LNCAP (cell line): ENCODE measurements at regions not wholly inside any gene's neighbourhood (a gene's known extent, or its start where the extent isn't known, plus 50 kb on each side); places are given as distances from the start of the nearest gene placed in this dataset.

Source experiments
- CTCF ChIP-seq: fragments of 450-650 bp; IDR thresholded peaks from 2 replicates; pipeline ENCODE4 v1.5.1; 2017; ENCODE audit warnings: mild to moderate bottlenecking

GRCh38 chr11:127057126-127057525 is 56.6 kb upstream of the KIRREL3 start:
- TF ChIP-seq CTCF: no peak

- TF ChIP-seq CTCF: no peak
Measured at GRCh38 chr11:127056338-127056971, 55.9 kb upstream of the KIRREL3 start.

- no peak for TF ChIP-seq CTCF
Measured at GRCh38 chr11:127055236-127055635, 54.7 kb upstream of the KIRREL3 start.

GRCh38 chr11:127054153-127054552 is 53.6 kb upstream of the KIRREL3 start:
- no peak for TF ChIP-seq CTCF

- TF ChIP-seq CTCF: no peak
Measured at GRCh38 chr11:127052404-127052803, 51.8 kb upstream of the KIRREL3 start.
